SK-N-MC (cell line): ENCODE measurements at regions not wholly inside any gene's neighbourhood (a gene's known extent, or its start where the extent isn't known, plus 50 kb on each side); places are given as distances from the start of the nearest gene placed in this dataset.

ENCODE experiments used
- EZH2 ChIP-seq: fragments of 200-600 bp; sonication (generic); IDR thresholded peaks from one replicate; pipeline ENCODE4 v1.6.1; 2017; ENCODE audit warnings: antibody characterized with exemption
- POLR2AphosphoS5 ChIP-seq: IDR thresholded peaks from 2 replicates; pipeline ENCODE4 v1.6.1; 2012; ENCODE audit warnings: mild to moderate bottlenecking, low read depth, low read length, borderline replicate concordance

- TF ChIP-seq EZH2 (no peak), POLR2AphosphoS5 (no peak)
Measured at GRCh38 chrX:3520458-3520857, 174.0 kb upstream of the MXRA5 start.
